K562 (cell line): ENCODE measurements at regions not wholly inside any gene's neighbourhood (a gene's known extent, or its start where the extent isn't known, plus 50 kb on each side); places are given as distances from the start of the nearest gene placed in this dataset.

Experiments
- ATAC-seq: fragments of 200-7000 bp; cut with Tn5 transposase; 3 replicates; pipeline ENCODE4 v1.9.1; 2020; ENCODE audit warnings: moderate library complexity
- BruUV-seq: library from RNA; stranded (reverse); fragments of 400-500 nt; replicated peaks from 2 replicates; lab custom pipeline; 2021; lab: Mats Ljungman, UMichigan
- CTCF ChIA-PET: fragments of 300-600 bp; formaldehyde crosslinking; extraction: SDS; loops from one replicate; lab custom pipeline; 2021; ENCODE audit warnings: low intra/inter-chr PET ratio; lab: Yijun Ruan, JAX
- POLR2A ChIA-PET: fragments of 300-600, 350-650 bp; sonication (Branson Sonifier 250); formaldehyde crosslinking; extraction: SDS; loops from one replicate; lab custom pipeline; 2021; ENCODE audit warnings: antibody characterized with exemption, inconsistent platforms; lab: Yijun Ruan, JAX
- DNase-seq, 4 experiments: peaks; one replicate each; pipeline versions ENCODE4 v3.0.0 to v3.0.0-alpha.2; 2011 to 2018; ENCODE audit warnings: low spot score in 3 of 4, mixed read lengths in 3 of 4; ENCODE audit errors: extremely low read depth in 1 of 4
- FAIRE-seq: peaks from 2 replicates; lab custom pipeline; 2011; peaks lifted over from hg19 to GRCh38; lab: Jason Lieb, UNC
- H2AFZ ChIP-seq: 2 replicates; pipeline ENCODE4 v1.6.0; 2011; ENCODE audit warnings: low read depth, low read length, control low read depth, inconsistent platforms
- H3K27ac ChIP-seq: fragments of 200-600 bp; 3 replicates; pipeline ENCODE4 v1.8.0; 2011; ENCODE audit warnings: low read depth, mild to moderate bottlenecking, control low read depth, inconsistent platforms, low read length, moderate library complexity, mixed read lengths; ENCODE audit errors: extremely low read depth
- H3K27me3 ChIP-seq, 2 experiments: fragments of 300-600 bp in 1 of 2; 2 replicates in 1 of 2; 3 replicates in 1 of 2; pipeline versions ENCODE4 v1.6.0 to v1.8.0; 2011; ENCODE audit warnings: inconsistent platforms in 2 of 2, low read length in 2 of 2, mild to moderate bottlenecking in 1 of 2, mixed read lengths in 1 of 2, moderate library complexity in 1 of 2; ENCODE audit not compliant: control insufficient read depth in 2 of 2, insufficient read depth in 2 of 2
- H3K36me3 ChIP-seq: fragments of 300-600 bp; 3 replicates; pipeline ENCODE4 v1.8.0; 2011; ENCODE audit warnings: mild to moderate bottlenecking, low read length, inconsistent platforms; ENCODE audit not compliant: control insufficient read depth, insufficient read depth
- H3K4me1 ChIP-seq, 2 experiments: fragments of 200-600 bp in 1 of 2; replicated peaks in 1 of 2; 2 replicates in 1 of 2; 3 replicates in 1 of 2; pipeline versions ENCODE4 v1.5.1 to v1.8.0; 2011; ENCODE audit warnings: inconsistent platforms in 2 of 2, low read length in 2 of 2, mild to moderate bottlenecking in 1 of 2, mixed read lengths in 1 of 2, moderate library complexity in 1 of 2; ENCODE audit not compliant: control insufficient read depth in 2 of 2, insufficient read depth in 2 of 2
- H3K4me2 ChIP-seq: 2 replicates; pipeline ENCODE4 v1.6.1; 2011; ENCODE audit warnings: low read length, control low read depth, inconsistent platforms, mixed read lengths; ENCODE audit not compliant: insufficient read depth
- H3K4me3 ChIP-seq: fragments of 200-600 bp; sonication (generic), shearing (Covaris generic); 2 replicates; pipeline ENCODE4 v1.5.1; 2016; ENCODE audit warnings: control low read depth, inconsistent platforms
- H3K79me2 ChIP-seq: fragments of 200-600 bp; 3 replicates; pipeline ENCODE4 v1.8.0; 2011; ENCODE audit warnings: low read length, inconsistent platforms; ENCODE audit not compliant: control insufficient read depth, insufficient read depth
- H3K9ac ChIP-seq, 2 experiments: 2 replicates each; pipeline versions ENCODE4 v1.6.0 to v1.6.1; 2011; ENCODE audit warnings: low read depth in 2 of 2, low read length in 2 of 2, control low read depth in 1 of 2, inconsistent platforms in 1 of 2, mild to moderate bottlenecking in 1 of 2, mixed read lengths in 1 of 2; ENCODE audit not compliant: insufficient read depth in 1 of 2
- H3K9me1 ChIP-seq: one replicate; pipeline ENCODE4 v1.6.0; 2011; ENCODE audit warnings: inconsistent platforms, mild to moderate bottlenecking, low read length, moderate library complexity; ENCODE audit not compliant: control insufficient read depth, insufficient read depth
- H3K9me3 ChIP-seq: replicated peaks from 2 replicates; pipeline ENCODE4 v1.5.1; 2011; ENCODE audit warnings: low read depth, low read length, inconsistent platforms; ENCODE audit not compliant: control insufficient read depth, insufficient read depth
- H4K20me1 ChIP-seq: replicated peaks from 2 replicates; pipeline ENCODE4 v1.6.1; 2011; ENCODE audit warnings: low read length, inconsistent platforms, mixed read lengths; ENCODE audit not compliant: control insufficient read depth, insufficient read depth
- ARNT ChIP-seq, 2 experiments: fragments of 450-650 bp; IDR thresholded peaks; 2 replicates each; pipeline ENCODE4 v1.6.1; 2016; ENCODE audit warnings: mild to moderate bottlenecking in 1 of 2
- CBFA2T2 ChIP-seq: fragments of 450-650 bp; conservative IDR thresholded peaks from 2 replicates; pipeline ENCODE4 v1.6.1; 2017; ENCODE audit warnings: mild to moderate bottlenecking
- EGR1 ChIP-seq: fragments of 450-650 bp; conservative IDR thresholded peaks from 2 replicates; pipeline ENCODE4 v1.6.1; 2017; ENCODE audit warnings: mild to moderate bottlenecking
- FOXK1 ChIP-seq: sonication (generic); formaldehyde crosslinking; IDR thresholded peaks from 2 replicates; pipeline ENCODE4 v1.8.0; 2022; ENCODE audit warnings: missing genetic modification reagents, mild to moderate bottlenecking, borderline replicate concordance
- MTA1 ChIP-seq: fragments of 450-650 bp; IDR thresholded peaks from 2 replicates; pipeline ENCODE4 v1.6.1; 2017; ENCODE audit warnings: borderline replicate concordance
- PHB ChIP-seq: fragments of 250-450 bp; sonication (Bioruptor Pico); IDR thresholded peaks from 2 replicates; pipeline ENCODE4 v1.5.0; 2021
- POLR2G ChIP-seq: fragments of 200-400 bp; formaldehyde crosslinking; IDR thresholded peaks from 2 replicates; pipeline ENCODE4 v1.6.1; 2017; ENCODE audit warnings: low read depth, mild to moderate bottlenecking, antibody characterized with exemption, low read length, moderate library complexity
- SP1 ChIP-seq: sonication (generic); formaldehyde crosslinking; IDR thresholded peaks from 2 replicates; pipeline ENCODE4 v1.8.1; 2022; ENCODE audit warnings: mild to moderate bottlenecking, missing genetic modification reagents
- ZC3H11A ChIP-seq: IDR thresholded peaks from 2 replicates; pipeline ENCODE4 v1.6.1; 2012; ENCODE audit warnings: low read depth, low read length, improper control_type of control experiment
- ZNF165 ChIP-seq: fragments of 250-450 bp; sonication (Bioruptor Pico); IDR thresholded peaks from 2 replicates; pipeline ENCODE4 v1.4.0; 2020; ENCODE audit warnings: borderline replicate concordance
- WGBS: fragments of 100-300 bp; shearing (Covaris generic); methylation state at CpG from one replicate; pipeline ENCODE4 v1.1.6; 2016; ENCODE audit warnings: low coverage, mixed read lengths; ENCODE audit not compliant: insufficient coverage; ENCODE audit errors: missing lambda C conversion rate; 5-methylcytosine and 5-hydroxymethylcytosine counted together
- in situ Hi-C: fragments of 300-500 bp; cut with MboI; formaldehyde crosslinking; loops from 4 replicates; pipeline ENCODE4 v1.15.0; 2018; ENCODE audit warnings: inconsistent platforms, mixed read lengths
- intact Hi-C: fragments of 100-400 bp; cut with micrococcal nuclease; formaldehyde crosslinking; loops from 2 replicates; pipeline ENCODE4 v1.14.2; 2022
- TF ChIP-seq, protein P1 (sequence below): fragments of 200-400 bp; formaldehyde crosslinking; IDR thresholded peaks from 2 replicates; pipeline ENCODE4 v1.6.1; 2017; ENCODE audit warnings: mild to moderate bottlenecking, low read depth, low read length, moderate library complexity
- TF ChIP-seq, protein P2 (sequence below): IDR thresholded peaks from 3 replicates; pipeline ENCODE4 v1.6.1; 2011; ENCODE audit warnings: borderline replicate concordance, mild to moderate bottlenecking, moderate library complexity; ENCODE audit not compliant: insufficient read length; ENCODE audit errors: extremely low read depth
- TF ChIP-seq, protein P3 (sequence below): sonication (generic); formaldehyde crosslinking; IDR thresholded peaks from 2 replicates; pipeline ENCODE4 v1.8.1; 2022; ENCODE audit warnings: missing genetic modification reagents

DNA sequence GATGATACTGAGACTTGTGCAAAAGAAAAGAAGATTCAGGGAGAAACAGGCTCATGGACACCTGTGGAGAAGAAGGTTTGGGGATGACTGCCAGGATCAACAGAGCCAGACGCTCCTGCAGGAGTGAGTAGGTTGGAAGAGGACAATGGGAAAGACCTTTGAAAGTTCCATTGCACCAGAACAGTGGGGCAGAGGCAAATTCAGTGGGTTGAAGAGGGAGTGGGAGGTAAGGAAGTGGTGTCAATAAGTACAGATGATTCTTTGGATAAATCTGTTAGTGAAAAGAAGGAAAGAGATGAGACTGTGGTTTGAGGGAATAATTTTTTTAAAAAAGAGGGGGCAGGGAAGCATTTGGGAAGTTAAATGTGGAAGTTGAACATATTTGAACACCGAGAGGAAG, 212.8 kb downstream of the SOX9 start (continued):
- no peak for TF ChIP-seq ZNF165 (CRISPR knock-in tag)

DNA sequence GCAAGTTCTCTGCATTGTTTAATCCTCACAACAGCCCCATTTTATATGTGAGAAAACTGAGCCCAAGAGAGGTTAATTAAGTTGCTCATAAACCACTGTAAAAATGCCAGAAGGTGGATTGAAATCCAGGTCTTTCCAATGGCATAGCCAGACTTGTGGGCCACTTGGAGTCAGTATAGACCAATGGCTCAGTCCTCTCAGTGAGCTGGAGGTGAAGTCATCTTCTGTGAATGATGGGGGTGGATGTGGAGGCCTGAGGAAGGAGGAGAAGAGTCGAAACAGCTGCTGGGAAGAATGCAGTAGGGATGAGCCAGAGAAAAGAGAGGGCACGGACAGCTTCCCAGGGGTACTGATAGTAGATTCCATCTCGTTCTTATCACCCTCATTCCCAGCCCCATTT, 213.4 kb downstream of the SOX9 start:
- no peak for FAIRE-seq

More for the DNA sequence above, 213.4 kb downstream of the SOX9 start:
- DNase-seq (no peak), ATAC-seq (no peak)
- H2AFZ ChIP-seq, result no peak overlapping the region
- no peaks in the 10 kb centered on the region for H3K36me3 ChIP-seq
- TF ChIP-seq, protein P1, sequence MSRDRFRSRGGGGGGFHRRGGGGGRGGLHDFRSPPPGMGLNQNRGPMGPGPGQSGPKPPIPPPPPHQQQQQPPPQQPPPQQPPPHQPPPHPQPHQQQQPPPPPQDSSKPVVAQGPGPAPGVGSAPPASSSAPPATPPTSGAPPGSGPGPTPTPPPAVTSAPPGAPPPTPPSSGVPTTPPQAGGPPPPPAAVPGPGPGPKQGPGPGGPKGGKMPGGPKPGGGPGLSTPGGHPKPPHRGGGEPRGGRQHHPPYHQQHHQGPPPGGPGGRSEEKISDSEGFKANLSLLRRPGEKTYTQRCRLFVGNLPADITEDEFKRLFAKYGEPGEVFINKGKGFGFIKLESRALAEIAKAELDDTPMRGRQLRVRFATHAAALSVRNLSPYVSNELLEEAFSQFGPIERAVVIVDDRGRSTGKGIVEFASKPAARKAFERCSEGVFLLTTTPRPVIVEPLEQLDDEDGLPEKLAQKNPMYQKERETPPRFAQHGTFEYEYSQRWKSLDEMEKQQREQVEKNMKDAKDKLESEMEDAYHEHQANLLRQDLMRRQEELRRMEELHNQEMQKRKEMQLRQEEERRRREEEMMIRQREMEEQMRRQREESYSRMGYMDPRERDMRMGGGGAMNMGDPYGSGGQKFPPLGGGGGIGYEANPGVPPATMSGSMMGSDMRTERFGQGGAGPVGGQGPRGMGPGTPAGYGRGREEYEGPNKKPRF, result no peak
- TF ChIP-seq PHB (CRISPR knock-in tag), result no peak
- TF ChIP-seq, protein P2, sequence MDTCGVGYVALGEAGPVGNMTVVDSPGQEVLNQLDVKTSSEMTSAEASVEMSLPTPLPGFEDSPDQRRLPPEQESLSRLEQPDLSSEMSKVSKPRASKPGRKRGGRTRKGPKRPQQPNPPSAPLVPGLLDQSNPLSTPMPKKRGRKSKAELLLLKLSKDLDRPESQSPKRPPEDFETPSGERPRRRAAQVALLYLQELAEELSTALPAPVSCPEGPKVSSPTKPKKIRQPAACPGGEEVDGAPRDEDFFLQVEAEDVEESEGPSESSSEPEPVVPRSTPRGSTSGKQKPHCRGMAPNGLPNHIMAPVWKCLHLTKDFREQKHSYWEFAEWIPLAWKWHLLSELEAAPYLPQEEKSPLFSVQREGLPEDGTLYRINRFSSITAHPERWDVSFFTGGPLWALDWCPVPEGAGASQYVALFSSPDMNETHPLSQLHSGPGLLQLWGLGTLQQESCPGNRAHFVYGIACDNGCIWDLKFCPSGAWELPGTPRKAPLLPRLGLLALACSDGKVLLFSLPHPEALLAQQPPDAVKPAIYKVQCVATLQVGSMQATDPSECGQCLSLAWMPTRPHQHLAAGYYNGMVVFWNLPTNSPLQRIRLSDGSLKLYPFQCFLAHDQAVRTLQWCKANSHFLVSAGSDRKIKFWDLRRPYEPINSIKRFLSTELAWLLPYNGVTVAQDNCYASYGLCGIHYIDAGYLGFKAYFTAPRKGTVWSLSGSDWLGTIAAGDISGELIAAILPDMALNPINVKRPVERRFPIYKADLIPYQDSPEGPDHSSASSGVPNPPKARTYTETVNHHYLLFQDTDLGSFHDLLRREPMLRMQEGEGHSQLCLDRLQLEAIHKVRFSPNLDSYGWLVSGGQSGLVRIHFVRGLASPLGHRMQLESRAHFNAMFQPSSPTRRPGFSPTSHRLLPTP, result no peak
- TF ChIP-seq CBFA2T2, result no peak
- no peak for TF ChIP-seq POLR2G
- TF ChIP-seq EGR1, result no peak
- TF ChIP-seq MTA1, result no peak
- no peak for TF ChIP-seq ARNT (IDR thresholded peaks at IDR 0.05)
- TF ChIP-seq, protein P3, sequence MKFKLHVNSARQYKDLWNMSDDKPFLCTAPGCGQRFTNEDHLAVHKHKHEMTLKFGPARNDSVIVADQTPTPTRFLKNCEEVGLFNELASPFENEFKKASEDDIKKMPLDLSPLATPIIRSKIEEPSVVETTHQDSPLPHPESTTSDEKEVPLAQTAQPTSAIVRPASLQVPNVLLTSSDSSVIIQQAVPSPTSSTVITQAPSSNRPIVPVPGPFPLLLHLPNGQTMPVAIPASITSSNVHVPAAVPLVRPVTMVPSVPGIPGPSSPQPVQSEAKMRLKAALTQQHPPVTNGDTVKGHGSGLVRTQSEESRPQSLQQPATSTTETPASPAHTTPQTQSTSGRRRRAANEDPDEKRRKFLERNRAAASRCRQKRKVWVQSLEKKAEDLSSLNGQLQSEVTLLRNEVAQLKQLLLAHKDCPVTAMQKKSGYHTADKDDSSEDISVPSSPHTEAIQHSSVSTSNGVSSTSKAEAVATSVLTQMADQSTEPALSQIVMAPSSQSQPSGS (CRISPR knock-in tag), result no peak
- TF ChIP-seq ZC3H11A, result no peak
- no peak for TF ChIP-seq SP1 (CRISPR knock-in tag)
- TF ChIP-seq FOXK1 (CRISPR knock-in tag), result no peak
- H3K4me2 ChIP-seq, result no peak overlapping the region
- BruUV-seq, result no TSS peak
- in situ Hi-C loops, result no loop called here
- H3K27me3 ChIP-seq, result no peaks in the 10 kb centered on the region
- no peaks in the 10 kb centered on the region for H3K79me2 ChIP-seq
- intact Hi-C loops, result no loop called here
- no peaks in the 10 kb centered on the region for H3K9me3 ChIP-seq
- no peak overlapping the region for H3K4me3 ChIP-seq
- H3K4me1 ChIP-seq, result no peaks in the 10 kb centered on the region
- no peak overlapping the region for H3K27ac ChIP-seq
- no peak overlapping the region for H3K9ac ChIP-seq
- POLR2A ChIA-PET, result no interaction called here
- H4K20me1 ChIP-seq, result no peaks in the 10 kb centered on the region
- 0% methylated on average over 3 of the region's 3 CpGs for WGBS
- H3K9me1 ChIP-seq, result no peaks in the 10 kb centered on the region
- CTCF ChIA-PET, result no interaction called here
